ENCODE measurements at regions not wholly inside any gene's neighbourhood (a gene's known extent, or its start where the extent isn't known, plus 50 kb on each side); places are given as distances from the start of the nearest gene placed in this dataset.

DNA sequence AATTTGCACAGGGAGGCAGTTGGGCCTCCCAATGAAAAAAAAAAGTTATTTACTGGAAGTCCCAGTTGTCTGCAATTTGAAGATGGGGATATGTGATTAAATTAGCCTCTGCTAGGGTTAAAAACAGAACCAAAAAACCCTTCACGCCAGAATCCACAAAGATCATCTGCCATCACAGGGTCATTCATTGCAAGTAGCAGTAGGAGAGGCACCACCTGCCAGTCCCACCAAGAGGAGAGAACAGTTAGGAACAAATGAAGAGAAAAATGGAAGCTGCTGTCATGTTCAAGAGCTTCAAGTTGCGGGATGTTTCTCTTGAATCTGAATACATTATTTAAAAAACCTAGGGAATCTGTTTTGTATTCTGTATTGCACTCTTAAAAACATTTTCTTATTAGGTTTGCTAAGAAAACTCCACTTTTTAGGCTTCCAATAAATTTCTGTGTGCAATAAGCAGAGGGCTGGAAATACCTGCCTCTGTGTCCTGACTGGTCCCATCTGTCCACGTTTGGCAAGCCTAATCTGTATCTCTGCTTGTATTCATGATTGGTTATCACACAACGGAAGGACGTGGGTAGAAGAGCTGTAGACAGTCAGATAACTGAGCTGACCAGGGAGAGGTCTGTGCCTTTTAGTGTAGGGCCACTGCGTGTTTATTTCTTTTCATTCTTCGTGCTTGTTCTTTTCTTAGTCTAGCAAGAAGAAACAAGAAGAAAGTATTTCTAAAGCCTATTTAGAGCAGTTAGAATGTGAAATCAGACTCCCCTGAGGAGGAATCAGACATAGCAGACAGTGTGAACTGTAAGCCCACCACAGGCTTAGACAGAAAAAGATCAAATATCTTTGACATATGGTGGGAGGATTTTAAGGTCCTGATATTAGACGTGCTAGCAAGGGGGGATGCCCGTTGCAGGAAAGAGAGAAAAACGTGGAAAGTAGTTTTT lies 630.6 kb upstream of the SEMA6A start (continued):
- TF ChIP-seq FOSL2 (IDR thresholded peaks at IDR 0.05) (no peak), FOSL2 (CRISPR knock-in tag; IDR thresholded peaks at IDR 0.05) (no peak), NFE2L2 (conservative IDR thresholded peaks at IDR 0.05; ENCODE audit: low read length) (no peak), FOSB (CRISPR knock-in tag; IDR thresholded peaks at IDR 0.05) (no peak), PHF8 (IDR thresholded peaks at IDR 0.05; ENCODE audit: borderline replicate concordance, low read depth) (no peak), ZSCAN20 (CRISPR knock-in tag; IDR thresholded peaks at IDR 0.05) (no peak), TFCP2L1 (CRISPR knock-in tag; IDR thresholded peaks at IDR 0.05) (no peak)

DNA sequence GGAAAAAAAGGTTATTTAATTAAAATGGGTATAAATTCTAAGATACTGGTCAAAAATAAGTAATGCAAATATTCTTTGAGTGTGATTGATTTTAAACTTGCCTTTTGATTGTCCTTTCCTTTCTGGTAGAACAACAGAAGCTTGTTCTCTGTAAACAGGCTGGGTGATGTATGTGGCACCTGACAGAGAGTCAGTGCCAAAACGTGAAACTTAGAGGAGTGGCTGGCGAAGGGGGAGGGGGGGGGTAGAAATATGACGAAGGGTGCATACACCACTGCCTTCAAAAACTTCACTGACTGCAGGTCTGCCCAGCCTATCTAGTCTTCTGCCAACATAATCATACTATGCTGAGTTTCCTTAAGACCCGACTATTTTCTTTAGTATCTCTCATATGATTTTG lies 629.8 kb upstream of the SEMA6A start:
- Histone ChIP-seq H3K4me2 (no peak overlapping the region), H3K4me1 (no peaks in the 10 kb centered on the region), H3K27ac (no peak overlapping the region), H3K4me3 (no peak overlapping the region), H3K9me3 (no peaks in the 10 kb centered on the region)
- TF ChIP-seq ZSCAN20 (CRISPR knock-in tag; IDR thresholded peaks at IDR 0.05) (no peak), MAZ (IDR thresholded peaks at IDR 0.05; ENCODE audit: borderline replicate concordance, low read depth, low read length) (no peak), HOXA7 (CRISPR knock-in tag; IDR thresholded peaks at IDR 0.05) (no peak), NR3C1 (IDR thresholded peaks at IDR 0.05) (no peak), ESRRA (IDR thresholded peaks at IDR 0.05; ENCODE audit: borderline replicate concordance, low read length) (no peak), EHMT2 (IDR thresholded peaks at IDR 0.05; ENCODE audit: low read depth) (no peak), EHF (CRISPR knock-in tag; IDR thresholded peaks at IDR 0.05) (no peak), RAD21 (conservative IDR thresholded peaks at IDR 0.05 in 1 of 2, IDR thresholded peaks at IDR 0.05 in 1 of 2) (no peak), CEBPB (IDR thresholded peaks at IDR 0.05) (no peak)
- TF ChIP-seq, protein P1, sequence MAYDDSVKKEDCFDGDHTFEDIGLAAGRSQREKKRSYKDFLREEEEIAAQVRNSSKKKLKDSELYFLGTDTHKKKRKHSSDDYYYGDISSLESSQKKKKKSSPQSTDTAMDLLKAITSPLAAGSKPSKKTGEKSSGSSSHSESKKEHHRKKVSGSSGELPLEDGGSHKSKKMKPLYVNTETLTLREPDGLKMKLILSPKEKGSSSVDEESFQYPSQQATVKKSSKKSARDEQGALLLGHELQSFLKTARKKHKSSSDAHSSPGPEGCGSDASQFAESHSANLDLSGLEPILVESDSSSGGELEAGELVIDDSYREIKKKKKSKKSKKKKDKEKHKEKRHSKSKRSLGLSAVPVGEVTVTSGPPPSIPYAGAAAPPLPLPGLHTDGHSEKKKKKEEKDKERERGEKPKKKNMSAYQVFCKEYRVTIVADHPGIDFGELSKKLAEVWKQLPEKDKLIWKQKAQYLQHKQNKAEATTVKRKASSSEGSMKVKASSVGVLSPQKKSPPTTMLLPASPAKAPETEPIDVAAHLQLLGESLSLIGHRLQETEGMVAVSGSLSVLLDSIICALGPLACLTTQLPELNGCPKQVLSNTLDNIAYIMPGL (CRISPR knock-in tag; IDR thresholded peaks at IDR 0.05; ENCODE audit: borderline replicate concordance): no peak
- TF ChIP-seq, protein P2, sequence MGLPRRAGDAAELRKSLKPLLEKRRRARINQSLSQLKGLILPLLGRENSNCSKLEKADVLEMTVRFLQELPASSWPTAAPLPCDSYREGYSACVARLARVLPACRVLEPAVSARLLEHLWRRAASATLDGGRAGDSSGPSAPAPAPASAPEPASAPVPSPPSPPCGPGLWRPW (IDR thresholded peaks at IDR 0.05): no peak
- TF ChIP-seq, protein P3, sequence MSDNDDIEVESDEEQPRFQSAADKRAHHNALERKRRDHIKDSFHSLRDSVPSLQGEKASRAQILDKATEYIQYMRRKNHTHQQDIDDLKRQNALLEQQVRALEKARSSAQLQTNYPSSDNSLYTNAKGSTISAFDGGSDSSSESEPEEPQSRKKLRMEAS (IDR thresholded peaks at IDR 0.05): no peak
- no peak for DNase-seq (ENCODE audit: low read depth in 1 of 2, low spot score in 1 of 2)
- ChIA-PET CTCF (interaction anchor here (0.6 kb wide), 1 partner anchor 9 kb away, joined by 3 read pairs; no protein-coding TSS in a partner anchor), POLR2A (no interaction called here)
- WGBS (ENCODE audit: missing lambda C conversion rate): 1% methylated on average over 4 of the region's 4 CpGs
- no peak for ATAC-seq
- FAIRE-seq: no peak

DNA sequence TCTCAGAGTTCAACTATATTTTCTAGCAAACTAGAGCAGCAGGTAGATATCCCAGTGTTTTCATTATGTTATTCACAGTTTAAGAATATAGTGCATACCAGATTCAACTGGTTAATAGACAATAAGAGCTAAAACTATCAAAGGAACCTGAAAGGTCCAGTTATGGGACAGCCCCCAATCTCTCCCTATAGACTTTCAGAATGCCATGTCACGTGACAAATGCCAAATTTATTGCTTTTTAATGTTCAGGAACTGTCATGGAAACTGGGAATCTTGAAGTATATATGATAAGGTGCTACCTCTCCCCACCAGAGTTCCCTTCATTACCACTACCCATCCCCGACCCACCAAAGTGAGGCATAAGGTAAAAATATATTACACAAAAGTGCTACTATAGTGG lies 629.0 kb upstream of the SEMA6A start:
- no peak for FAIRE-seq

More for the DNA sequence above, 629.0 kb upstream of the SEMA6A start:
- no peaks in the 10 kb centered on the region for H3K9me3 ChIP-seq
- no peak overlapping the region for H3K4me3 ChIP-seq
- ChIA-PET CTCF (no interaction called here), POLR2A (no interaction called here)
- no peaks in the 10 kb centered on the region for H3K4me1 ChIP-seq
- no peak overlapping the region for H3K4me2 ChIP-seq
- WGBS (ENCODE audit: missing lambda C conversion rate): 7% methylated on average over 2 of the region's 2 CpGs
- TF ChIP-seq, protein P4, sequence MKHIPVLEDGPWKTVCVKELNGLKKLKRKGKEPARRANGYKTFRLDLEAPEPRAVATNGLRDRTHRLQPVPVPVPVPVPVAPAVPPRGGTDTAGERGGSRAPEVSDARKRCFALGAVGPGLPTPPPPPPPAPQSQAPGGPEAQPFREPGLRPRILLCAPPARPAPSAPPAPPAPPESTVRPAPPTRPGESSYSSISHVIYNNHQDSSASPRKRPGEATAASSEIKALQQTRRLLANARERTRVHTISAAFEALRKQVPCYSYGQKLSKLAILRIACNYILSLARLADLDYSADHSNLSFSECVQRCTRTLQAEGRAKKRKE (CRISPR knock-in tag; IDR thresholded peaks at IDR 0.05; ENCODE audit: low read depth): no peak
- no peak for TF ChIP-seq MAZ (IDR thresholded peaks at IDR 0.05; ENCODE audit: borderline replicate concordance, low read depth, low read length)
- H3K27ac ChIP-seq: no peak overlapping the region
- no peak for DNase-seq (ENCODE audit: low read depth in 1 of 2, low spot score in 1 of 2)
- ATAC-seq: no peak
